ENCODE measurements at regions not wholly inside any gene's neighbourhood (a gene's known extent, or its start where the extent isn't known, plus 50 kb on each side); places are given as distances from the start of the nearest gene placed in this dataset.

DNA sequence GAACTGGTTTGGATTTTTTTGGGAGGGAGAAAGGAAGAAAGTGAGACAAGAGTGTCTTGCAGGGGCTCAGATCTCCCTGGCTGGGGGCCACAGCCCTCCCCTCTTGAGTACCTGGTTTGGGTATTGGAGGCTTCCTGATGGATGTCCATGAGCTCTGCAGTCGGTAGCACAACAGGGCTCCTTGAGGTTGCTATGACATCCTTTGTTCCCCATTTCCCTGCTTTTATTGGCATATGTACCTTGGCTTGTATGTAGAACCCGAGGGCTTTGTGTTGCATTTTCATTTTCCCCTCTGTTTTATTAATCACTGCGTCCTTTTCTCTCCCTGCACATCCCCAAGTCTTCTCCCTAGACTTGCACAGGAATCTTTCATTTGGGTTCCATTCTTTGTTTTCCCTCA is 355.5 kb upstream of the TSHZ2 start:
- H3K27me3 ChIP-seq (ENCODE audit: control insufficient read depth, insufficient read depth, low read length), result peaks cover 2% of the 10 kb centered on the region; the same call in 1 of the 2 replicates
- in situ Hi-C loops (cut with HindIII; ENCODE audit: low pct_unique_long_range_greater_than_20kb, low sequenced_read_pairs) (no loop called here), intact Hi-C loops (cut with micrococcal nuclease; ENCODE audit: unreplicated experiment) (no loop called here)
- ChIA-PET CTCF (no interaction called here), POLR2A (no interaction called here)
- H3K4me3 ChIP-seq (ENCODE audit: low read depth in 2 of 2, low read length in 2 of 2), result no peak overlapping the region
- no peak for DNase-seq (ENCODE audit: low read depth, low spot score)
- no peaks in the 10 kb centered on the region for H3K36me3 ChIP-seq (ENCODE audit: control insufficient read depth, insufficient read depth, low read length)
- no peaks in the 10 kb centered on the region for H3K4me1 ChIP-seq (ENCODE audit: control insufficient read depth, insufficient read depth, low read length)
- H3K27ac ChIP-seq (ENCODE audit: low read length), result no peak overlapping the region
- TF ChIP-seq TCF7L2 (IDR thresholded peaks at IDR 0.05; ENCODE audit: low read depth, low read length) (no peak), POLR2AphosphoS5 (IDR thresholded peaks at IDR 0.05; ENCODE audit: low read depth, low read length) (no peak), SIN3A (IDR thresholded peaks at IDR 0.05; ENCODE audit: borderline replicate concordance, insufficient read depth, low read depth, low read length) (no peak), CTCF (IDR thresholded peaks at IDR 0.05) (no peak), REST (IDR thresholded peaks at IDR 0.05; ENCODE audit: insufficient read depth in 1 of 2, low read depth in 2 of 2, low read length in 1 of 2) (no peak)
- ATAC-seq, result no peak
- BruUV-seq (replicated peaks), result no TSS peak
- no peaks in the 10 kb centered on the region for H3K9me3 ChIP-seq (ENCODE audit: control insufficient read depth, insufficient read depth, low read depth, low read length)

DNA sequence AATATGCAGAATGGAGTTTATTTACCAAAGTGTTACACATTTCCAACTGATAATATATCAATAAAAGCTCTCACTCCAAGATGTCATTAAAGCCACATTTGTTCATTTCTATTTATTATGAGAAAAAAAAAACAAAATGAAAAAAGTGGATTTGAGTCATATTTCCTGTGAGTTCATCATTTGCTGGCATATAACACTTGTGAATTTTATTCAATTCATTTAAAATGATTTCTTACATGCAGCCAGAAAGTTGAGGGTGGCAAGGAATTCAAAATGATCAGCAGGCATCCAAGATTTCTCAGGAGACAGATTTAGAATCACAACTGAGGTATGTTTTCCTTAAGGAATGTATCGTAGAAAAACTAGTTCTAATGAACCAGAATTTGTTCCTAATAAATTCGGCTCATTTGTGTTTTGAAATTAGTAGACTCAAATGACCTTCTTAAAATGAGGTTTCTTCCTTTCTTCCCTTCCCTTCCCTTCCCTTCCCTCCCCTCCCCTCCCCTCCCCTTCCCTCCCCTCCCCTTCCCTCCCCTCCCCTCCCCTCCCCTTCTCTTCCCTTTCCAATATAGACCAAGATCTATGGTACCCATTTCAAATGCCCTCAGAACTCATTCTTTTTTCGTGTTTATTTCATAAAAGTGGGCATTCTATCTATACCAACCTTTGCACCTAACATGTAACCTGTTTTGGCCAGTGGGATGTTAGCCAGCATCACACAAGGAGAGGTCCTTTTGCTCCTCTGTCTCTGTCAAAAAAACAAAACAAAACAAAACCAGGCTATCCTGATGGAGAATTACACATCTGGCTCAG is 357.9 kb upstream of the TSHZ2 start:
- Histone ChIP-seq H3K27me3 (ENCODE audit: control insufficient read depth, insufficient read depth, low read length) (peaks cover 2% of the 10 kb centered on the region; the same call in 1 of the 2 replicates), H3K36me3 (ENCODE audit: control insufficient read depth, insufficient read depth, low read length) (no peaks in the 10 kb centered on the region), H3K4me3 (ENCODE audit: low read depth in 2 of 2, low read length in 2 of 2) (no peak overlapping the region), H3K9me3 (ENCODE audit: control insufficient read depth, insufficient read depth, low read depth, low read length) (no peaks in the 10 kb centered on the region), H3K27ac (ENCODE audit: low read length) (no peak overlapping the region), H3K4me1 (ENCODE audit: control insufficient read depth, insufficient read depth, low read length) (no peaks in the 10 kb centered on the region)
- TF ChIP-seq REST (IDR thresholded peaks at IDR 0.05; ENCODE audit: insufficient read depth in 1 of 2, low read depth in 2 of 2, low read length in 1 of 2), result no peak
- no peak for TF ChIP-seq TCF7L2 (IDR thresholded peaks at IDR 0.05; ENCODE audit: low read depth, low read length)
- TF ChIP-seq SIN3A (IDR thresholded peaks at IDR 0.05; ENCODE audit: borderline replicate concordance, insufficient read depth, low read depth, low read length), result no peak
- TF ChIP-seq CTCF (IDR thresholded peaks at IDR 0.05), result no peak
- TF ChIP-seq POLR2AphosphoS5 (IDR thresholded peaks at IDR 0.05; ENCODE audit: low read depth, low read length), result no peak
- intact Hi-C loops (cut with micrococcal nuclease; ENCODE audit: unreplicated experiment), result no loop called here
- DNase-seq (ENCODE audit: low read depth, low spot score), result no peak
- in situ Hi-C loops (cut with HindIII; ENCODE audit: low pct_unique_long_range_greater_than_20kb, low sequenced_read_pairs), result no loop called here
- CTCF ChIA-PET, result no interaction called here
- ATAC-seq, result no peak
- no TSS peak for BruUV-seq (replicated peaks)
- POLR2A ChIA-PET, result no interaction called here
